ENCODE measurements at regions not wholly inside any gene's neighbourhood (a gene's known extent, or its start where the extent isn't known, plus 50 kb on each side); places are given as distances from the start of the nearest gene placed in this dataset.

DNA sequence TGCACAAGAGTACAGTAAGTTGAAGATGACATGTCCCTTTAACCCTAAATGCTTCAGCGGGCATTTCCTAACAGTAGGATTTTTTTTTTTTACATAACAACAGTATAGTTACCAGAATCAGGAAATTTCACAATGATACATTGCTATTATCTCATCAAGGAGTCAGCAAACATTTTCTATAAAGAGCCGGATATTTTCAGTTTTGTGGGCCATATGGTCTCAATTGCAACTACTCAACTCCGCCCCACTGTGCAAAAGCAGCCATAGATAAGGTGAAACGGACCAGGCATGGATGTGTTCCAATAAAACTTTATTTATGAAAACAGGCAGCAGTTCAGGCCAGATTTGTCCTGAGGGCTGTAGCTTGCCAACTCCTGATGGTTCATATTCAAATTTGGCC lies 130.6 kb downstream of the SMAD6 start:
- DNase-seq, result no peak

DNA sequence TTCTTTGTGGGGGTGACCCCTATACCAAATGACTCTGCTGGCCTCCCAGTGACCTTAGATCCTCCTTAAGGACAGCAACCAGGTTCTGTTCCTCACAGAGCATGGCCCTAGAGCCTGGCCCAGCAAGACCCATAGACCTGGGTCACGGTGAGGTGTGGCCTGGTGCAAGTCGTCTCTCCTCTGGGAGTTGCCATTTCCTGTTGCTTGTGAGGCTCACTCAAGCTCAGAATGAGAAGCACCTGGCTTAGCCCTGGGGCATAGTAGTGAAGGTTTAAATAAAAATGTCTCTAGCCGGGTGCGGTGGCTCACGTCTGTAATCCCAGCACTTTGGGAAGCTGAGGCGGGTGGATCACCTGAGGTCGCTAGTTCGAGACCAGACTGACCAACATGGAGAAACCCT lies 131.3 kb downstream of the SMAD6 start:
- no peak for DNase-seq

DNA sequence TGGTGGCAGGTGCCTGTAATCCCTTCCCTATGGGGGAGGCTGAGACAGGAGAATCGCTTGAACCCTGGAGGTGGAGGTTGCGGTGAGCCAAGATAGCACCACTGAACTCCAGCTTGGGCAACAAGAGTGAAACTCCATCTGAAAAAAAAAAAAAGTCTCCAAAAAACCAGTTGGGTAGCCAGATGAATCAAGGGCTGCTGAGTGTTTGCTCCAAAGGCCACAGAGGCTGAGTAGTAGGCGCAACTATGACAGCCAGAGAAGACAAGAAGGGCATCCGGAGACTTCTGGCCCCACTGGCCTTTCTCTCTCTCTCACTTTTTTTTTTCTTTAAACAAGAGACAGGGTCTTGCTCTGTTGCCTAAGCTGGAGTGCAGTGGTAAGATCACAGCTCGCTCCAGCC lies 131.8 kb downstream of the SMAD6 start:
- DNase-seq, result no peak

DNA sequence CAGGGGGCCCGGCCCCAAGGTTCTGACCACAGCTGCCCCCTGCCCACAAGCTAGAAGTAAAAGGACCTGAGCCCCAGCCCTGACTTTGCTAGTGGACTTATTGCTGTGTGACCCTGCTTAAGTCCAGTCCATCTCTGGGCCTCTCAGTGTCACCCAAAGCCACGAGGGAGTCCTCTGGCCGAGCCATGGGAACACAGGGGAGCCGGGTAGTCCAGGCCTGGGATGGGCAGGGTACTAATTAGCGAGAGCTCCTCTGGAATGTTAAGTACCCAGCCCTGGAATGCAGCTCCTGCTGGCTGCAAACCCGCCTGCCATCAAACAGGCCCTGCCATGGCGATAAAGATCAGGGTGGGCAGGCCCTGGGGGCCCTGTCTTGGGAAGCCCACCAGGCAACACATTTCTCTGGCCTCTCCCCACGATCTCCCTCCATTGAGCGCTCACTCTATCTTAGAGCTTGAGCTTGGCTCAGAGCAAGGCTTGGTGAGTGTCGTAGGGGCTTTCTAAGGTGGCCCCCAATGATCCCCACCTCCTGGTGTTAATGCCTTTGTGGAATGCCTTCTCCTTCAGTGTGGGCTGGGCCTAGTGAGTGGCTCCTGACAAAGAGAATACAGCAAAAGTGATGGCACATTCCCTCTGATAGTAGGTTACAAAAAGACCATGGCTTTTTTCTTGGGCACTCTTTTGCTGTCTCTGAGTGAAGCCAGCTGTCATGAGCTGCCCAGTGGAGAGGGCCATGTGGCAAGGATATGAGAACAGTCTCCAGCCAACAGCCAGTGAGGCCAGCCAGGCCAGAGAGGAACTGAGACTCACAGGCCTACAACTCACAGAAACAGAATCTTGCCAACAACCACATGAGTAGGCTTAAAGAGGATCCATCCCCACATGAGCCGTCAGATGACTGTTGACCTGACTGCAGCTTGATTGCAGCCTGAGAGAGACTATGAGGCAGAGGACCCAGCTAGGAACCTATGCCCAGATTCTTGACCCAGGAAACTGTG lies 133.1 kb downstream of the SMAD6 start:
- no peak for DNase-seq

DNA sequence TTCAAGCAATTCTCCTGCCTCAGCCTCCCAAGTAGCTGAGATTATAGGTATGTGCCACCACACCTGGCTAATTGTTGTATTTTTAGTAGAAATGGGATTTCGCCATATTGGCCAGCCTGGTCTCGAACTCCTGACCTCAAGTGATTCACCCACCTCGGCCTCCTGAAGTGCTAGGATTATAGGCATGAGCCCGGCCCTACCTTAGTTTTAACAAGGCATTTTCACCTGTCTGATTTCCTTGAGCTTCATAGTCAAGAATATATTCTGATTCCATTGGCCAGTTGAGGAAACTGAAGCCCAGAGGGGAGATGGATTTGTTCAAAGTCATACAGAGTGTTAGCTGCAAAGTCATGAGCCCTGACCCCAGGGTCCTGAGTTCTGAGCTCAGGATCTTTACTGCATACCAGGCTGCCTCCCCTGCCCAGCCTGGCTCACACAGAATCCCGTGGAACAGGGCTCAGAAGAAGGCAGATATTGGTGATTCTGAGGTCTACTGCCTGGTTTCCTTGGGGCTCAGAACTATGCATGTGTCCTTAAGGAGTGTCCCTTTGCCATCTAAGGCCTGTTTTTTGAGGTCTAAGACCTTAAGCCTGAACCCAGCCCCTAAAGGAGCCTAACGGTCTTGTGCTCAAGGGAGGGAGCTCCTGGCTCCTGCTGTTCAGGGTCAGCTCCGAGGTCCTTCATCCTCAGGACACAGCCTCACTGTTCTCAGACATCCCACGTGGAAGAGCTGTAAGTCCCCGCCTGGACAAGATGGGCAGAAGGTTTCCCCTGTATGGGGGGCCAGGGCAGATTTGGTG lies 134.4 kb downstream of the SMAD6 start:
- no peak for DNase-seq

DNA sequence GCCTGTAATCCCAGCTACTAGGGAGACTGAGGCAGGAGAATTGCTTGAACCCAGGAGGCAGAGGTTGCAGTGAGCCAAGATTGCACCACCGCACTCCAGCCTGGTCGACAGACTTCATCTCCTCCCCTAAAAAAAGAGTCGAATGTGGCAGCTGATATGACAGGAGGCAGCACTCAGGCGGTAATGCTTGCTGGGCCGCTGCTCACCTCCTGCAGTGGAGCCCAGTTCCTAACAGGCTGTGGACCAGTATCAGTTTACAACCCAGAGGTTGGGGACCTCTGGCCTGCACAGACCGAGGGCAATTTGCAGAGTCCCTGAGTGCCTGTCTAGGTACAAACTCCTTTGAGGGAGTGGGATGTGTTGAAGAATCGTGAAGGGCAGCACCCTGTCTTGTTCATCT lies 136.2 kb downstream of the SMAD6 start:
- no peak for DNase-seq

DNA sequence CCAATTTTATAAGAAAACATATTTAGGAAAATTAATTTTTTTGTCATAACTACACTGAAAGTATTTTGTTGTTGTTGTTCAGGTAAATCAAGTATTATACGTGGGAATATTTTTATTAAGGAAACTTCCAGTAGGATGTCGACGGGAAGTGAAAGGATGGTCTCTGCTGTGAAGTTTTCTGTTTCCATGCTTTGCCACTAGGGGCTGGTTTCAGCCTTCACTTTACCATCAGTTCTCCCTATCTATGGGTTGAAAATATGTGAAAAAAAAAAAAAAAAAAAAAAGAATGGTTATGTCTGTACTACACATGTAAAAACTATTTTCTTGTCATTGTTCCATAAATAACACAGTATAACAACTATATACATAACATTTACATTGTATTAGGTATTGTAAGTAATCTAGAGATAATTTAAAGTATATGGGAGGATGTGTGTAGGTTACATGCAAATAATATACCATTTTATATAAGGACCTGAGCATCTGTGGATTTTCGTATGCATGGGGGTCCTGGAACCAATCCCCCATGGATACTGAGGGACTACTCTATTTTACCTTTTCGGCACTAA lies 136.7 kb downstream of the SMAD6 start:
- DNase-seq, result no peak

DNA sequence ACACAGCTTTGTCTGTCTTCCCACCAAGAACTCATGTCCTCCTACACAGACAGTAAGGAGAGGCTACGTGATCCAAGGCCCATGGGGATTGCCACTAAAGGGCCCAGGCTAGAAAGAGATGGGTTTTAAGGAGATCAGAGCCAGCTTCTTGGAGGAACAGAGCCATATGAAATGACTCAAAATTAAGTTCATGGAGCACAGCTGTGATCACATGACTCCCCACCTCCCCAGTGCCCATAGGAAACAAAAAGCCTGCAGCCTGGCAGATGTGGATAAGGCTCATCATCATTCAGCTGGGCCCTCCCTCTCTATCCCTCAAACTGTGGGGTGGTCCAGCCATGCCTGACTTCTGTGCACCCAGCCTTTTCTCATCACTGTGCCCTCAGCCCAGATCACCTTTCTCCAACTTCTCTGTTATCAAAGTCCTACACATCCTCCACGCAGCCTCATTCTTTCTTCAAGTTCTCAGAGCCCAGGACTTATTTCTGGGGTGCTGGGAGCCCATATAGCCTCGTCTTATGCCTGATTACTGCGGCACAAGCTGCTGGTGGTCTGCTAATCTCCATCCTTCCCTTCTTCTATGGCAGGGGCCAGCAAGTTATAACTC lies 137.6 kb downstream of the SMAD6 start:
- DNase-seq, result no peak

DNA sequence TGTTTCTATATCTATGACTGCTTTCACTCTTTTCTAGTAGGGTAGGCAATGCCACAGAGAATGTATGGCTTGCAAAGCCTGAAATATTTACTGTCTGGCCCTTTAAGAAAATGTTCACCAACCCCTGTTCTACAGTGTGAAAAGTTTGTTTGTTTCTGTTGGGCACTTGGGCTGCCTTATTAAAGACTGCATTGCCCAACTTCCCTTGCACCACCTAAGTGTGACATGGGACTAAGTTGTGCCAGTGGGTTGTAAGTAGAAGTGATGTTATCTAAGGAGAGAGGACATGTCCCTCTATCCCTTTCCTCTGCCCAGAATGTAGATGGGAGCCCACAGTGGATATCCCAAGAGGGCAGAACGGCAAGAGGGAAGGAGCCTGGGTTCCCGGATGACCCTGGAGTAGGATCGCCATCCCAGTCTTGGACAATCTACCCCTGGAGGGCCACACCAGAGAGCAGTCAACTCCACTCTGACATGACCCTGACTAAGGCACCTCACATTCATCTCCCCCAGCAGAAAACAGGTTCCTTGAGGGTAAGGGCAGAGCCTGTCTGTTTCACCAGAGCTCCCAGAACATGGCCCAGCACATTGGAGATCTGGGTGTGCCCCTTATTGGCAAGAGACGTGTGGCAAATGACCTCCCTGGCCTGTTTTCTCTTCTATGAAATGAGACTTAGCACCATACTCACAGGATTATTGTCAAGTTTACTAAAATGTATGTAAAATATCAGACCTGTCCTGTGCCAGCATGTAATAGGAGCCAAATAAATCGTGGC lies 138.8 kb downstream of the SMAD6 start:
- DNase-seq, result no peak

DNA sequence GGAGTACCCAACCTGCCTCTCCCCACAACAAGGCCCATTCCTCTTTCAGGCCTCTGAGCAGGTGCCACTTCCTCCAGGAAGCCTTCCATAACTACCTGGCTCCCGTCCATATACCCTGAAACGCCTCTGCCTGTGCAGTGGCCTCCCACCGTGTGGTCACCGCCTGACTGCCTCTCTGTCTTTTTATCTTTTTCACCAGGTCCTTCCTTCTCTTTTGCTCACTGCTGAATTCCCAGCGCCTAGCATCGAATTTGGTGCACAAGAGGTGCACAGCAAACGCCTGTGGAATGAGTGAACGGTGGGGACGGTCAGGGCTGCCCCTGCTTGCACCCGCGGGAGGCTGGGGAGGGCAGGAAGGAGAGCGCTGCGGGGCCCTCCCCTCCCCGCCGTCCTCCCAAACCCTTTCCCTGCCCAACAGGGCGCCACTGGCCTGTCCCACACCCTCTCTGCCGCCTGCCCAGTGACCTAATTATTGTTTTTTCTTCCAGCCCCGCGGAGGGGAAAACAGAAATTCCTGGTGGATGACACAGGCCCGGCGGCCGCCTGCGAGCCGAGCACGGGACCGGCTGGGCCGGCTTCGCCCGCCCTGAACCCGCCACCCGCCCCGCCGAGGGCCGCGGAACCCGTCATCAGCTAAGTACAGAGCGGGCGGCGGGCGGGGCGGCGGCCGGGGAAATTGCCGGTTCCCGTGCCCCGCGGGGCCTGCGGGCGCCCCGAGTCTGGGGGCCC lies 140.1 kb downstream of the SMAD6 start:
- DNase-seq, result peak; percentile 6 to 14

DNA sequence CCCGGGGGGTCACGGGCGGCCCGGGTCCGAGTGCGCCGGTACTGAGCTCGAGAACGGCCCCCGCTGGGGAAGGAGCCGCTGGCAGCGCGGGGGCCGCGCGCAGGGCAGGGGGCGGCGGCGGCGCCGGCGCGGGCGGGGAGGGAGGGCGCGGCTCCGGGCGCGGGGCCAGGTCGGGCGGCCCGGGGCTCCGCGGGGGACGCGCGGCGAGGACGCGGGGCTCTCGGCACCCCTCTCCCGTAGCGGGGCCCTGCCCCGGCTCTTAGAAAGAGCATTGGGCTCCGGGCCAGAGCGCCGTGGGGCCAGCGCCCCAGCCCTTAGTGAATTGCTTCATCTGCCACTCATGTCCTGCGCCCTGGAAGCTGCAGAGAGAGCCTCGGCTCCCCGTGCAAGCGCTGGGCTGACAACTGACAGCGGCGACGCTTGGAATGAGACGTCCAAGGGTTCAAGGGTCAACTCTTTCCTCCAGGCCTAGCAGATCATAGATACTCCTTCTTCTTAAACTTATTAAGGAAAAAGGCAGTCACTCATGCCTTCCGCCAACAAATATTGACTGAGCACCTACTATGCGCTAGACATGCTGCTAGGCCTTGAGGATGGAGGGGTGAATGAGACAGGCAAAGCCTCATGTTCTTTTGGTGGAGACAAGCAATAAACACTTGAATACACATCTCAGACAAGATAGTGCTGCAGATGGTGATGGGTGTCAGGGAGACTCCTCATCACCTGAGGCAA lies 140.8 kb downstream of the SMAD6 start:
- no peak for DNase-seq

DNA sequence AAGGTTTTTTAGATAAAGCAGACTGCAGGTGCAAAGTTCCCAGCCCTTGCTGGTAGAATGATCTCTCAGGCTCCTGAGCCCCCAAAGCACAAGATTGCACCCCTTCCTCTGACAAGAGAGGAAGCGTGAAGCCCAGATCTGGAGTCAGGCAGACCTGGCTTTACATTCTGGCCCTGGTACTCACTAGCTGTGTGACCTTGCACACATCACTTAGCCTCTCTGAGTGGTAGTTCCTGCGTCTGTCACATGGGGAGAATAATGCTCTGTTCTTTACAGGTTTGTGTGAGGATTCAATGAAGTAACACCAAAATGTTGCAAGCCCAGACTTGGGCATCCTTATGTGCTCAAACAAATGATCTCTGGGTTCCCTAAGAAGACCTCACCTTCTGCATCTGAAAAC lies 141.5 kb downstream of the SMAD6 start:
- DNase-seq, result no peak

DNA sequence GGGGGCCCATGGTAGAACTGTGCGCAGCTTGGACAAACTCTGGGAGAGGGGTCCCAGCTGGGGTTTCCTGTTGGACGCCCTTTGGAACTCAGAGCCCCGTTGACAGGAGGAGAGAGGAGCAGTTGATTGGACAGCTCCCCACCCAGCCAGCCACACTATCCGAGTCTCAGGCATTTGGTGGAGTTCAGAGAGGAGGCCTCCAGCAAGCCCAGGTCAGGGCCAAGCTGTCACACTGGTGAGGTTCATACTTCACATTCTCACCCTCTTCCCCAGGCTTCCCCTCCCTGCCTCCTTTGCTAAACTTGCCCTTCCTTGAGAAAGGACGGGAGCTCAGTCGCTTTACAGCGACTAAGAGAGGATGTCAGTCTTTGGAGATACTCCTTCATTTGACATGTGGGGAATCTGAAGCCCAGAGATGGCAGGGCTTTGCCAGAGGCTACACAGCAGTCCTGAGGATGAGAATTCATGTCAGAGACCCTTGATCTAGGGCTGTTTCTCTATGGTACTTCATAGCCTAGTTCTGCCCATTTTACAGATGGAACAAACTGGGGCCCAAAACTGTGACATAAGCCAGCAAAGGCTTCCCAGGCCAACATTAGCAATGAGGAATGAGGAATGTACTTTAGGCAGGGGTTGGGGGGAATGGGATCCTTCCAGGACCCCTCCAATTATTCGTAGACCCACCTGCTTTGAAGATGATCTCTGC lies 142.2 kb downstream of the SMAD6 start:
- DNase-seq, result no peak

DNA sequence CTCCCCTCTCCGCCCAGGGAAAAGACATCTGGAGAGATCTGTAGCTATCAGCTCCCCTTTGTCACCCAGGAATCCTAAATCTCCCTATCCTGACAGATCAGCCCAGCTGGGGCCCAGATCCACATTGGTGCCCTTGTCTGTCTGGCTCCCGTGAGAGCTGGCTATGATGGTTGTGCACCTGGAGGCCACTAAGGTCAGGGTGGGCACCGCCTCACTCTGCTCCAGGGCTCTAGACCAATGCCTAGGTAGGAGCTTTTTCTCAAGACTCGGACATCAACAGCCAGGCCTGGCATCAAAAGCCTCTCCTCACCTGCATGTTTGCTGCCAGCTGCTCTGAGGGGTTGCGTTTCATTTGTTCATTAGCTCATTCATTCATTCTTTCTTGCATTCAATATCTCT lies 142.7 kb downstream of the SMAD6 start:
- DNase-seq, result no peak

DNA sequence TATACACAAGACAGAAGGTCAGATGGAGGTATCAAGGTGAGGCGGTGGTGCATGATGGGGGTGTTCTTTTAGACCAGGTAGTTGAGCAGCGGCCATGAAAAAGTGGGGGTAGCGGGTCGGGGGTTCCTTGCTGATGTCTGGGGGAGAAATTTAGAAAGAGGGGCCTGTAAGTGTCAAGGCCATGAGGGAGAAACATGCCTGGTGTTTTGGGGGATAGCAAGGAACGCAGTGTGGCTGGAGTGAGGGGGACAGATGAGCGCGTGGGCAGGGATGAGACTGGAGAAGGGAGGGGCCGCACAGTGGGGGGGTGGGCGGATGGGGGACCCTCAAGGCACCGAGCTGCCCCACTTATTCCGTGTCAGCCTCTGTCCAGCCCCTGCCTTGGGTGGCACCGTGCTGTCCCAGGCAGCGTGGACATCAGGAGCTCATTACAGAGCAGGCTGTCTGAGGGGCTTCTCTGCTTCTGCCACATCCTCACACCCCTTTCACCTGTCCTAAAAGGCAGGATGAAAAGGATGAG lies 143.3 kb downstream of the SMAD6 start:
- no peak for DNase-seq

DNA sequence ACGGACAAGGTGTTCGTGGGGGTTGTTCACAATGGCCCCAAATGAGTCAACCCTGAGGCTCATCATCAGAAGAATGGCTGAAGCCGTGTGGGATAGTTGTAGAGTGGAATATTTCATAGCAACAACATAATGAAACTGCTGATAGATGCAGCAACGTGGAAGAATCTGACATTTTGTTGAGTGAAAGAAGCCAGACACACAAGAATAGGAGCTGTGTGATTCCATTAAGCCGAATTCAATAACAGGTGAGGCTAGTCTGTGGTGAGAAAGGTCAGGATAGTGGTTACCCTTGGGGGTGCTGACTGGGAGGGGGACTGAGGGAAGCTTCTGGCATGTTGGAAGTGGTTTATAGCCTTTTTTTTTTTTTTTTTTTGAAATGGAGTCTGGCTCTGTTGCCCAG lies 144.0 kb downstream of the SMAD6 start:
- DNase-seq, result no peak

DNA sequence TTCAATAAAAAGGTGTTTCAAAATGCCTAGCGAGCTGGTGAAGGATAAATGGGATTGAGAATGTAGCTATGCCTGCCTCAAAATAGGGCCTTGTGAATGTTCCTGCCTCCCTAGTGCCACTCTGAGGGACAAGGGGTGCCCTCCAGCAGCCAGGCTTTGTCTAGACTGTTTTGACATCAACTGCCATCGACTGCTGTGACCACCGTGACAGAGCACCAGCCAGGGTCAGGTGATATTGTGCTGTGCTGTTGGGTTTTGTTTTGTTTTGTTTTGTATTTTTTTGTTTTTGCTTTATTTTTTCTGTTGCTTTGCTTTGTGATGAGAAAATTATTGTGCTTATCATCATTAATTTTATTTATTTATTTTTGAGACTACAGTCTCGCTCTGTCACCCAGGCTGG lies 144.8 kb downstream of the SMAD6 start:
- no peak for DNase-seq

DNA sequence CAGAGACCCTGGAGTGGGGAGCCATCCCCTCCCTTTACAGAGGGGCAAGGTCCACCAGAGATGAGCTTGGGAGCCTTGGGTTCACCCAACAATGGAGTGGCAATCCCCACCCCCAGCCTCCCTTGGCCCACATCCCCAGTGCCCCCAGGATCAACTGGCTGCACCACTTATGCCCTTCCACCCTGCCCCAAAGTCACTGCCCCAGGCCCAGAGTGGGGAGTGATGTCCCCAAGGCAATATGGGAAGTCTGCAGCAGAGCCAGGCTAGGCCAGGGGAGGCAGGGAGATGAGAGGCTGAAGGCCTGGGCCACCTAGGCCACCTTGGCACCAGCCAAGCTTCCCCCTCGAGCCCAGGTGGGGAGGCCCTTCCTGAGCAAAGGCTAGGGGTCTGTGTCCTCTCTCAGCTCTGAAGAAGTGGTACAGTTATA lies 145.5 kb downstream of the SMAD6 start:
- no peak for DNase-seq

DNA sequence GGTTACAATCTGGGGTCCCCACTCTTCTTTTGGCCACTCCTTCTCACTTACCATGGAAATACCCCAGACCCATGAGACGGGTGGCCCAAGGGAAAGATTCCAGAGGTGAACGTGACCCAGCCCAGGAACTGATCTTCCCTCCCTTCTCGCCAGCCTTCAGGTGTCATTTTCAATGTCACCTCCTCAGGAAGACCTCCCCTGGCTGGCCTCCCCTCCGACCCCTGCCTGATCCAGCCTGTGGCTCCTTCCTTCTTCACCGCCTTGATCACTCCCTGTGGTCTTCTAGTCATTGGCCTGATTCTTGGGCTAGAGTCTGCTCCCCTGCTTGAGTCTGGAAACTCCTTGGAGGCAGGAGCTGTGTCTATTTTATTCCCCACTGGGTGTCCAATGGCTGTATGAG lies 146.1 kb downstream of the SMAD6 start:
- DNase-seq, result no peak
